Astrocyte of the cerebellum (primary cell): ENCODE measurements at regions not wholly inside any gene's neighbourhood (a gene's known extent, or its start where the extent isn't known, plus 50 kb on each side); places are given as distances from the start of the nearest gene placed in this dataset.

Experiments
- DNase-seq: peaks from one replicate; pipeline ENCODE4 v3.0.0-alpha.2; 2011; ENCODE audit warnings: low read depth
- H3K4me3 ChIP-seq: 2 replicates; pipeline ENCODE4 v1.5.1; 2011; ENCODE audit warnings: mild to moderate bottlenecking, low read depth, low read length, moderate library complexity
- CTCF ChIP-seq: IDR thresholded peaks from 2 replicates; pipeline ENCODE4 v1.5.1; 2012; ENCODE audit warnings: low read length, low read depth, moderate library complexity, mild to moderate bottlenecking; ENCODE audit errors: missing control alignments
- in situ Hi-C: cut with HindIII; loops from 2 replicates; pipeline ENCODE4 v1.10.0; 2017; ENCODE audit warnings: low sequenced_read_pairs

- TF ChIP-seq CTCF = no peak
- DNase-seq = no peak
- in situ Hi-C loops = no loop called here
- H3K4me3 ChIP-seq = no peak overlapping the region
Measured at GRCh38 chr12:5377997-5378592, 53.8 kb upstream of the NTF3 start.

GRCh38 chr12:5379749-5380496 is 52.0 kb upstream of the NTF3 start:
- in situ Hi-C loops = no loop called here
- H3K4me3 ChIP-seq = no peak overlapping the region
- no peak for TF ChIP-seq CTCF
- DNase-seq = no peak
